ENCODE measurements at regions not wholly inside any gene's neighbourhood (a gene's known extent, or its start where the extent isn't known, plus 50 kb on each side); places are given as distances from the start of the nearest gene placed in this dataset.

GRCh38 chr12:83214185-83214584 is 527.5 kb downstream of the TMTC2 start:
- Histone ChIP-seq H3K4me3 (no peak overlapping the region), H3K36me3 (no peaks in the 10 kb centered on the region), H3K9ac (no peak overlapping the region), H3K4me2 (no peak overlapping the region), H4K20me1 (no peaks in the 10 kb centered on the region), H3K9me3 (replicated peaks in 1 of 11) (no peaks in the 10 kb centered on the region), H3K4me1 (no peaks in the 10 kb centered on the region), H3K27ac (no peak overlapping the region), H3K27me3 (no peaks in the 10 kb centered on the region)
- TF ChIP-seq Cebpa-rat (IDR thresholded peaks at IDR 0.05): no peak

- Histone ChIP-seq H3K27ac (no peak overlapping the region), H4K20me1 (no peaks in the 10 kb centered on the region), H3K4me3 (no peak overlapping the region)
These were observed 524.2 kb downstream of the TMTC2 start for GRCh38 chr12:83210933-83211332.

GRCh38 chr12:83199069-83199468 is 512.4 kb downstream of the TMTC2 start:
- Histone ChIP-seq H3K27ac (no peak overlapping the region), H3K36me3 (no peaks in the 10 kb centered on the region), H3K4me2 (no peak overlapping the region), H3K9ac (no peak overlapping the region), H3K27me3 (no peaks in the 10 kb centered on the region), H3K4me3 (no peak overlapping the region), H3K4me1 (no peaks in the 10 kb centered on the region), H3K9me3 (replicated peaks in 1 of 11) (no peaks in the 10 kb centered on the region), H4K20me1 (no peaks in the 10 kb centered on the region)
- no peak for TF ChIP-seq Cebpa-rat (IDR thresholded peaks at IDR 0.05)

More at GRCh38 chr12:83210933-83211332, 524.2 kb downstream of the TMTC2 start:
- Histone ChIP-seq H3K9me3 (replicated peaks in 1 of 11) (no peaks in the 10 kb centered on the region), H3K4me2 (no peak overlapping the region), H3K4me1 (no peaks in the 10 kb centered on the region), H3K36me3 (no peaks in the 10 kb centered on the region), H3K9ac (no peak overlapping the region), H3K27me3 (no peaks in the 10 kb centered on the region)
- TF ChIP-seq Cebpa-rat (IDR thresholded peaks at IDR 0.05): no peak

DNA sequence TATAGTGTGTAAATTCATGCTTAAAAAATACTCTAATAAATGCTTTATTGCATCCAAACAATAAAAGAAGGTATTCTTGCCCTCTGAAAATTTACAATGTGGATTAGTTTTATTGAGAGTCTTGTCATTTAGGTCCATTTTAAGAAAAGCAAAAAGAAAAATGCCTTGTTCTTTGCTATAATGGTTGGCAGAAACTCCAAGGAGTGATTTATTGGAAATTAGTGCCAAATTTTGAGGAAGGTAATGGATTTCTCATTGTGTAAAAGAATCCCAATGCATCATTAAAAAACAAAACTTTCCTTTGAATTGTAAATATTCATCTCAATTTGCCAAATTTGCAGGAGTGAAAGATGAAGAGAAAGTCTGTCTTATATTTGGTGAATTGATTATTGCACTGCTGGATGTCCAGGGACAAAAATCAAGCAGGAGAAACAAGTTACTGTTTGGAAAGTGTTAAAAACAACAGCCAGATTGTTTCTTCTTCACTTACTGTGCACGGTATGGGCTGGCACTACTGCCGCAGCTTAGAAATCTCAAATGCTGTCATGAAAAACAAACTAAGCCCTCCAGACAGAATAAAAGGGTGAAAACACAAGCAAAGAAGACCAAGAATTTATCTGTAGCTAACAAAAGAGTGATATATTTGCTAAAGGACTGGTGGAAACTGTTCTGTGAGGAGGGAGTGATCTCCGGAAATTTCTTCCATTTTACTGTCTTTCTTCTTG is 511.7 kb downstream of the TMTC2 start:
- no peak overlapping the region for H3K4me3 ChIP-seq
- no peak overlapping the region for H3K4me2 ChIP-seq
- no peak overlapping the region for H3K27ac ChIP-seq
- H3K27me3 ChIP-seq: no peaks in the 10 kb centered on the region
- H4K20me1 ChIP-seq: no peaks in the 10 kb centered on the region
- H3K36me3 ChIP-seq: no peaks in the 10 kb centered on the region
- no peak overlapping the region for H3K9ac ChIP-seq
- no peak for TF ChIP-seq Cebpa-rat (IDR thresholded peaks at IDR 0.05)
- no peaks in the 10 kb centered on the region for H3K4me1 ChIP-seq
- 0 out of 22 replicates have a peak, but pooled peaks cover 0 to 4% (median 0%) of the 10 kb centered on the region in 11 experiments for H3K9me3 ChIP-seq (replicated peaks in 1 of 11)

- no peaks in the 10 kb centered on the region for H4K20me1 ChIP-seq
- no peaks in the 10 kb centered on the region for H3K36me3 ChIP-seq
- H3K4me1 ChIP-seq: no peaks in the 10 kb centered on the region
- H3K4me2 ChIP-seq: no peak overlapping the region
- H3K27me3 ChIP-seq: no peaks in the 10 kb centered on the region
- no peak overlapping the region for H3K27ac ChIP-seq
- TF ChIP-seq Cebpa-rat (IDR thresholded peaks at IDR 0.05): no peak
- no peak overlapping the region for H3K4me3 ChIP-seq
- H3K9me3 ChIP-seq (replicated peaks in 1 of 11): peaks cover 0 to 13% (median 0%) of the 10 kb centered on the region in 11 experiments; a peak in 1 of 22 replicates
- H3K9ac ChIP-seq: no peak overlapping the region
These were observed 510.8 kb downstream of the TMTC2 start for GRCh38 chr12:83197483-83197914.

DNA sequence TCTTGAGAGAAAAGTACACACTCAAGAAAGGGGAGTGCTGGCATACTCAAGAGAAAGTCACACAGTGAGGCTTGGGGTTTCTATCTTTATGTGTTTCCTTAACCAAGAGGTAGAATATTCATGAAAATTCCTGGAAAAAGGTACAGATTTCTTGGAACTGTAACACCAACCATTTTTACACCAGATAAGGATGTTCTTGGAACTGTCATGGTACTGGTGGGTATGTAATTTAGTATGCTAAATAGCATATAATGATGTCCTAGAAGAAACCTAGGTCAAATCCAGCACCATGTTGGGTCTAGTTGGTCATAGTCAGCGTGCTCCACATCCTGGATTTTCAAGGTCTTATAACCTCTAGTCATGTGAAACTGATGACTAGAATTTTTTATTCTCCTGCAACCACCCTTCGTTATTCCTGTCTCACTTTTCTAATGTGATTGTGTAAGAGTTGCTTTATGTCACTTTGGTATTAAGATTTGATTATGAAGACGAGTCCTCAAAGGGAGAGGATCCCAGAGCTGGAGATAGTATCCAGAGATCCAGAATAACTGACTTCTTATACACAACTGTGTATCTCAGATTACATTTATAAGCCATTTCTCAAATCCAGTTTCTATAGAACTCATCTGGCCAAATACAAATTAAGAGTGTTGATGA is 510.1 kb downstream of the TMTC2 start:
- Histone ChIP-seq H4K20me1 (no peaks in the 10 kb centered on the region), H3K36me3 (no peaks in the 10 kb centered on the region), H3K9me3 (replicated peaks in 1 of 11) (peaks cover 0 to 13% (median 0%) of the 10 kb centered on the region in 11 experiments; a peak in 1 of 22 replicates), H3K4me2 (no peak overlapping the region), H3K4me3 (no peak overlapping the region), H3K27ac (no peak overlapping the region), H3K4me1 (no peaks in the 10 kb centered on the region), H3K9ac (no peak overlapping the region), H3K27me3 (no peaks in the 10 kb centered on the region)
- no peak for TF ChIP-seq Cebpa-rat (IDR thresholded peaks at IDR 0.05)

- peak in 2 of 11 experiments; percentile 27 to 41; a peak in 2 of 22 replicates for TF ChIP-seq Cebpa-rat (IDR thresholded peaks at IDR 0.05)
These were observed 504.1 kb downstream of the TMTC2 start for GRCh38 chr12:83190631-83191390.

GRCh38 chr12:83186419-83186818 is 499.7 kb downstream of the TMTC2 start:
- no peak overlapping the region for H3K9ac ChIP-seq
- no peaks in the 10 kb centered on the region for H4K20me1 ChIP-seq
- TF ChIP-seq Cebpa-rat (IDR thresholded peaks at IDR 0.05): no peak
- no peak overlapping the region for H3K4me2 ChIP-seq
- H3K36me3 ChIP-seq: no peaks in the 10 kb centered on the region
- no peaks in the 10 kb centered on the region for H3K9me3 ChIP-seq (replicated peaks in 1 of 11)
- H3K27ac ChIP-seq: no peak overlapping the region
- H3K4me1 ChIP-seq: no peaks in the 10 kb centered on the region
- no peak overlapping the region for H3K4me3 ChIP-seq
- H3K27me3 ChIP-seq: no peaks in the 10 kb centered on the region

More at GRCh38 chr12:83190631-83191390, 504.1 kb downstream of the TMTC2 start:
- no peak overlapping the region for H3K27ac ChIP-seq
- no peaks in the 10 kb centered on the region for H3K27me3 ChIP-seq
- no peaks in the 10 kb centered on the region for H3K36me3 ChIP-seq
- no peak overlapping the region for H3K4me3 ChIP-seq
- H3K4me1 ChIP-seq: no peaks in the 10 kb centered on the region
- no peak overlapping the region for H3K4me2 ChIP-seq
- H4K20me1 ChIP-seq: no peaks in the 10 kb centered on the region
- no peak overlapping the region for H3K9ac ChIP-seq
- H3K9me3 ChIP-seq (replicated peaks in 1 of 11): peaks cover 0 to 13% (median 0%) of the 10 kb centered on the region in 11 experiments; a peak in 1 of 22 replicates

GRCh38 chr12:83185241-83185640 is 498.5 kb downstream of the TMTC2 start:
- TF ChIP-seq Cebpa-rat (IDR thresholded peaks at IDR 0.05): no peak

More at GRCh38 chr12:83185241-83185640, 498.5 kb downstream of the TMTC2 start:
- Histone ChIP-seq H3K4me1 (no peaks in the 10 kb centered on the region), H4K20me1 (no peaks in the 10 kb centered on the region), H3K4me2 (no peak overlapping the region), H3K9ac (no peak overlapping the region), H3K27me3 (no peaks in the 10 kb centered on the region), H3K4me3 (no peak overlapping the region), H3K27ac (no peak overlapping the region), H3K9me3 (replicated peaks in 1 of 11) (no peaks in the 10 kb centered on the region), H3K36me3 (no peaks in the 10 kb centered on the region)
